ENCODE measurements at regions not wholly inside any gene's neighbourhood (a gene's known extent, or its start where the extent isn't known, plus 50 kb on each side); places are given as distances from the start of the nearest gene placed in this dataset.

DNA sequence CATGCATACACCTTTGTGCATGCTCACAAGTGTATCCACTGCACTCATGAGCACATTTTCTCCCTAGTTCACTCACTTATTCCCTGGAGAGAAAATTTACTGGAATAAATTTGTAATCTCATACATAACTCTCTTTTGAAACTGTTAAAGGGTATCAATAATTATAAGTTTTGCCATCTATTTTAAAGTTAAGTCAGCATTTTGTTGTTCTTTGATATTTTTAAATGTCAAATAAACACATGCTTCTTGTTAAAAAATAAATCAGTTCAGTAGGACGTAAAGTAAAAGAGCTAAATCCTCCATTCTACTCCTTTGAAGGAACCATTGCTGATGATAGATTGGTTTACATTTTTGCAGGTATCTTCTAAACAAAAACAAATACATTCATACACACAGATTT is 522.1 kb downstream of the NR4A2 start:
- TF ChIP-seq, protein P1, sequence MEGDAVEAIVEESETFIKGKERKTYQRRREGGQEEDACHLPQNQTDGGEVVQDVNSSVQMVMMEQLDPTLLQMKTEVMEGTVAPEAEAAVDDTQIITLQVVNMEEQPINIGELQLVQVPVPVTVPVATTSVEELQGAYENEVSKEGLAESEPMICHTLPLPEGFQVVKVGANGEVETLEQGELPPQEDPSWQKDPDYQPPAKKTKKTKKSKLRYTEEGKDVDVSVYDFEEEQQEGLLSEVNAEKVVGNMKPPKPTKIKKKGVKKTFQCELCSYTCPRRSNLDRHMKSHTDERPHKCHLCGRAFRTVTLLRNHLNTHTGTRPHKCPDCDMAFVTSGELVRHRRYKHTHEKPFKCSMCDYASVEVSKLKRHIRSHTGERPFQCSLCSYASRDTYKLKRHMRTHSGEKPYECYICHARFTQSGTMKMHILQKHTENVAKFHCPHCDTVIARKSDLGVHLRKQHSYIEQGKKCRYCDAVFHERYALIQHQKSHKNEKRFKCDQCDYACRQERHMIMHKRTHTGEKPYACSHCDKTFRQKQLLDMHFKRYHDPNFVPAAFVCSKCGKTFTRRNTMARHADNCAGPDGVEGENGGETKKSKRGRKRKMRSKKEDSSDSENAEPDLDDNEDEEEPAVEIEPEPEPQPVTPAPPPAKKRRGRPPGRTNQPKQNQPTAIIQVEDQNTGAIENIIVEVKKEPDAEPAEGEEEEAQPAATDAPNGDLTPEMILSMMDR (IDR thresholded peaks at IDR 0.05; ENCODE audit: unreplicated experiment in 3 of 3), result no peak
- Mint-ChIP-seq H3K4me3 (no peak overlapping the region), H3K27me3 (ENCODE audit: low read depth) (peaks cover 3% of the 10 kb centered on the region), H3K27ac (no peak overlapping the region), H3K36me3 (ENCODE audit: low read depth) (no peaks in the 10 kb centered on the region), H3K9me3 (no peaks in the 10 kb centered on the region), H3K4me1 (no peaks in the 10 kb centered on the region)

DNA sequence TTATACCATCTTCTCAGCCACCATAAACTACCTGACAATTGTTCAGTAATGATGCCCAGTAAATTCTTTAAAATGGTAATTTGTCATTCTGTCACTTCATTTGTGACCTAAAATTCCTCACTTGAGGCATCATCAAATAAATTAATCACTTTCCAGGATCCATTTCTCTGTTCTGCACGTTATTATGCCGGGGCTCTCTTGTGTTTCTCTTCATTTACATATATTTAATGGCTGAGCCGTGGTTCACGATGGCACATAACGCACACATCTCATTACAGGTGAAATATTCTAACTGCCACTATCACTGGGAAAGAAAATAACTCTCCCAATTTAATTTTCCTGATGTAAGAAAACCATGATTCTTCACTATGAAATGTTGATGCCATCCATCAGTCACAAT is 529.6 kb downstream of the NR4A2 start:
- no peaks in the 10 kb centered on the region for H3K36me3 Mint-ChIP-seq (ENCODE audit: low read depth)
- H3K9me3 Mint-ChIP-seq, result no peaks in the 10 kb centered on the region
- H3K4me1 Mint-ChIP-seq, result no peaks in the 10 kb centered on the region
- no peak overlapping the region for H3K27ac Mint-ChIP-seq
- H3K4me3 Mint-ChIP-seq, result no peak overlapping the region
- TF ChIP-seq, protein P1 (IDR thresholded peaks at IDR 0.05; ENCODE audit: unreplicated experiment in 3 of 3), result no peak
- no peaks in the 10 kb centered on the region for H3K27me3 Mint-ChIP-seq (ENCODE audit: low read depth)

DNA sequence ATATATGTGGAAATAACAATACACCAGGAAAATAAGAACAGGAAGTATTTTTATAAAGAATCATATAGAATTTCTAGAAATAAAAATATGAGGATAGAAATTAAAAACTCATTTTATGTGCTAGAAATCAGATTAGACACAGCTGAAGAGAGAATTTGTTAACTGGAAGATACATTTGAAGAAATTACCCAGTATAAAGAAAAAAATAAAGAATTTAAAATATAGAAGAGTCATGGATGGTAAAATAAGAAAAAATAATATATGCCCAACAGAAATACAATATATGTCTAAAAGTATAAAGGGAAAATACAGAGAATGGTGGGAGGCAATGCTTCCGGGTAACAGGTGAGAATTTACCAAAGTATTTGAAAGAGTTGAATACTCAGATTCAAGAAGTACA is 539.9 kb downstream of the NR4A2 start:
- H3K36me3 Mint-ChIP-seq (ENCODE audit: low read depth), result peaks cover 7% of the 10 kb centered on the region
- TF ChIP-seq, protein P1 (IDR thresholded peaks at IDR 0.05; ENCODE audit: unreplicated experiment in 3 of 3), result no peak
- H3K27ac Mint-ChIP-seq, result no peak overlapping the region
- H3K4me3 Mint-ChIP-seq, result no peak overlapping the region
- H3K9me3 Mint-ChIP-seq, result peaks cover 26% of the 10 kb centered on the region
- H3K27me3 Mint-ChIP-seq (ENCODE audit: low read depth), result no peaks in the 10 kb centered on the region
- no peaks in the 10 kb centered on the region for H3K4me1 Mint-ChIP-seq

DNA sequence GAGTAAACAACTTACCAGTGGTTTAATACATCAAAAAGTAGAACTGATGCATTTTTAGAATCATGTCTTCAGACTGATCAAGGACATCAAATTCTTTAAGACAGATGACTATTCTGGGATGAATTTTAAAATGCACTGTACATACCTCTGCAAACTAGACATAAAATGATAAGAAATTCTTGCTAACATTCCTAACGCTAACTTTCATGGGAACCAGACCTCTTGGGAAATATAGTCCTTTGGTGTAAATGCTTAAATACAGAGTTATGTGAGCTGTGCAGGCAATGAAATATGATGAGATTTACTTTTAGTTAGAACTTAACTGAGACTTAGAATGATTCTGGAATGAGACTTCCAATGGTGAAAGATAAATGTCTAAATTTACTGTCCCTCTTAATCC is 562.0 kb downstream of the NR4A2 start:
- Mint-ChIP-seq H3K4me1 (no peaks in the 10 kb centered on the region), H3K36me3 (ENCODE audit: low read depth) (no peaks in the 10 kb centered on the region)

DNA sequence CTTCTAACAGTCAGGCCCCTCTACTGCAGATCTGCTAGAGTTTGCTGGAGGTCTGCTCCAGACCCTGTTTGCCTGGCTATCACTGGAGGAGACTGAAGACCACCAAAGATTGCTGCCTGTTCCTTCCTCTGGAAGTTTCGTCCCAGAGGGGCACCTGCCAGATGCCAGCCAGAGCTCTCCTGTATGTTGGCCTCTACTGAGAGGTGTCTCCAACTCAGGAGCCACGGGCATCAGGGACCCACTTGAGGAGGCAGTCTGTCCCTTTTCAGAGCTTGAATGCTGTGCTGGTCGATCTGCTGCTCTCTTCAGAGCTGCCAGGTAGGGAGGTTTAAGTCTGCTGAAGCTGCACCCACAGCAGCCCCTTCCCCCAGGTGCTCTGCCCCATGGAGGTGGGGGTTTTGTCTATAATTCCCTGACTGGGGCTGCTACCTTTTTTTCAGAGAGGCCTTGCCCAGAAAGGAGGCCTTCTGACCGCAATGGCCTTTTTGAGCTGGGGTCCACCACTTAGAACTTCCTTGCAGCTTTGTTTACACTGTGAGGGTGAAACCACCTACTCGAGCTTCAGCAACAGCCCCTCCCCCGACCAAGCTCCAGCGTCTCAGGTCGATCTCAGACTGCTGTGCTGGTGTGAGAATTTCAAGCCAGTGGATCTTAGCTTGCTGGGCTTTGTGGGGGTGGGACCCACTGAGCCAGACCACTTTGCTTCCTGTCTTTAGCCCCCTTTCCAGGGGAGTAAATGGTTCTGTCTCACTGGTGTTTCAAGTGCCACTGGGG is 566.0 kb downstream of the NR4A2 start:
- TF ChIP-seq, protein P1 (IDR thresholded peaks at IDR 0.05; ENCODE audit: unreplicated experiment in 3 of 3), result no peak
- Mint-ChIP-seq H3K36me3 (ENCODE audit: low read depth) (no peaks in the 10 kb centered on the region), H3K4me1 (no peaks in the 10 kb centered on the region), H3K4me3 (no peak overlapping the region), H3K27ac (no peak overlapping the region), H3K27me3 (ENCODE audit: low read depth) (no peaks in the 10 kb centered on the region), H3K9me3 (peaks cover 6% of the 10 kb centered on the region)

More for the DNA sequence above, 562.0 kb downstream of the NR4A2 start:
- Mint-ChIP-seq H3K9me3 (peaks cover 2% of the 10 kb centered on the region), H3K27ac (no peak overlapping the region), H3K27me3 (ENCODE audit: low read depth) (no peaks in the 10 kb centered on the region), H3K4me3 (no peak overlapping the region)
- TF ChIP-seq, protein P1 (IDR thresholded peaks at IDR 0.05; ENCODE audit: unreplicated experiment in 3 of 3), result no peak

DNA sequence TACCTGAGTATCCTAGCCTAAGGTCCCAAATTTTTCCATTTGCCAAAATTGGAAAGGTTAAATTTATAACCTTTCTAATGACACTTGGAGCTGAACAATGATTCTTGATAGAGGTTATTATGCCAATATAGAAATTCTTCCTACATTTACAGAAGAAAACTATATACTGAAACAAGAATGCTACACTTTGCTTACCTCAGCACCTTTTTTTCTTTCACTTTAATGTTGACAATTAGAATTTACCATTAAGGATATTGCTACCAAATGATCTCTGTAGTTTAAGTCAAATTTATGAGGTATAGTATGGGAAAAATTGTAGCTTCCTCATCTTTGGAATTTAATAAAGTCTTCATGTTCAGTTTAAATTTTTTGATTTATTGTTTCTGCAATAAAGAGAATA is 577.0 kb downstream of the NR4A2 start:
- TF ChIP-seq, protein P1 (IDR thresholded peaks at IDR 0.05; ENCODE audit: unreplicated experiment in 3 of 3), result no peak
- H3K4me3 Mint-ChIP-seq, result no peak overlapping the region
- H3K27me3 Mint-ChIP-seq (ENCODE audit: low read depth), result no peaks in the 10 kb centered on the region
- H3K36me3 Mint-ChIP-seq (ENCODE audit: low read depth), result no peaks in the 10 kb centered on the region
- no peaks in the 10 kb centered on the region for H3K9me3 Mint-ChIP-seq
- H3K4me1 Mint-ChIP-seq, result no peaks in the 10 kb centered on the region
- no peak overlapping the region for H3K27ac Mint-ChIP-seq
